T-helper 1 cell treated with Interleukin-12 subunit alpha and Interleukin-12 subunit beta and Interleukin-4 antibody, amounts not matched to agents 30 ng/mL and 1 ng/mL, for 36 hours (primary cell): ENCODE measurements at regions not wholly inside any gene's neighbourhood (a gene's known extent, or its start where the extent isn't known, plus 50 kb on each side); places are given as distances from the start of the nearest gene placed in this dataset.
"Not testable (repeated sequence)": the region's sequence is repeated elsewhere in the genome, so short reads cannot be mapped to it uniquely, and the experiment has no call there.

Source experiments
- intact Hi-C: fragments of 100-400 bp; cut with micrococcal nuclease; formaldehyde crosslinking; loops from one replicate; pipeline ENCODE4 v1.15.1; 2024

DNA sequence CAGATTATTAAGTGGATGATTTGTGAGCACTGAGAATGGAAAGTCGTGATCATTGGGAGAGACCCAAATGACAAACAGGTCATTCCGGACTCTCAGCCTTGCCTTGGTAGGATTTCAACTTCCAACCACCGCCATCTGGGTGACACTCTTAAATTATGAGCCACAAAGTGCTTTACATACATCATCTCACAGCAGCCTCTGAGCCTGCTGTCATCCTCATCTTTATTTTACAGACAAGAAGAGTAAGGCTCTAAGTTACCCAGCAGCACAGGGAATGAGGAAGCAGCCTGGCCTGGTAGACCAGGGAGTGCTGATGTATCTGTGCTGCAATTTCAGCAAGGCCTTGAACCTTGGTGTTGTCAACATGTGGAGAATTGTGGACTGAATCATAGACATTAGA lies 105.8 kb upstream of the TRIM2 start:
- intact Hi-C loops: no loop called here

DNA sequence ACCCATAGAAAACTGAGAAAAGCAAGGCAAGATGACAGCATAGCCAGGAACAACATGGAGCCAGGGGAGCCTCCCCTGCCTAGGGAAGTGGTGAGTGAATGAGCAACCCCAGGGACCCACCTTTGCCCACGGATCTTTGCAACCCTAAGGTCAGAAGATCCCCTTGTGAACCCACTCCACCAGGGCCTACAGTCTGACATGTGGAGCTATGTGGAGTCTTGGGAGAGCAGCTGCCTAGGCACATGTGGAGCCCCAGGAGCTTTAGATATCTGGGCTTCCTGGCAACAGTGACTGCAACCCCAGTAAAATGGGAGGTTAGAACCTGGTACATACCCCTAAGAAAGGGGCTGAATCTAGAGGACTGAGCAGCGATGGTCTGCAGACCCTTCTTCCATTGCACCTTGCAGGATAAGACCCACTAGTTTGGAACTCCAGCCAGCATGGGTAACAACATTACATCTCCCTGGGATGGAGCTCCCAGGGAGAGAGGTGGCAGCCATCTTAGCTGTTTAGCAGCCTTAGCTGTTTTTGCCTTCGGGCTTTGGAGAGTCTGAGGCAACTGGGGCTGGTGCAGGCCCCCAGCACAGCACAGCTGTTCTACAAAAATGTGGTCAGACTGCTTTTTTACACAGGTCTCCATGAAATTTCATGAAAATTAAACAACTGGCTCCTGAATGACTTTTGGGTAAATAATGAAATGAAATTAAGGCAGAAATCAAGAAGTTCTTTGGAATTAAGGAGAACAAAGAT lies 104.7 kb upstream of the TRIM2 start:
- intact Hi-C loops: no loop called here

DNA sequence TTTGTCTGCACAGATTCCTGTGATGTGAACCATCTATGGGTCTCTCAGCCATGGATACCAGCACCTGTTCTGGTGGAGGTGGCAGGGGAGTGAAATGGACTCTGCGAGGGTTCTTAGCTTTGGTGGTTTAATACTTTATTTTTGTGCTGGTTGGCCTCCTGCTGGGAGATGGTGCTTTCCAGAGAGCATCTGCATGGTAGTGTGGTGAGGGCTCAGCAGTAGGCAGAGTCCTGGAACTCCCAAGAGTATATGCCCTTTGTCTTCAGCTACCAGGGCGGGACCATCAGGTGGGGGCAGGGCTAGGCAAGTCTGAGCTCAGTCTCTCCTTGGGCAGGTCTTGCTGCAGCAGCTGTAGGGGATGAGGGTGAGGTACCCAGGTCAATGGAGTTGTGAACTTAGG lies 97.5 kb upstream of the TRIM2 start:
- intact Hi-C loops: not testable (repeated sequence)

DNA sequence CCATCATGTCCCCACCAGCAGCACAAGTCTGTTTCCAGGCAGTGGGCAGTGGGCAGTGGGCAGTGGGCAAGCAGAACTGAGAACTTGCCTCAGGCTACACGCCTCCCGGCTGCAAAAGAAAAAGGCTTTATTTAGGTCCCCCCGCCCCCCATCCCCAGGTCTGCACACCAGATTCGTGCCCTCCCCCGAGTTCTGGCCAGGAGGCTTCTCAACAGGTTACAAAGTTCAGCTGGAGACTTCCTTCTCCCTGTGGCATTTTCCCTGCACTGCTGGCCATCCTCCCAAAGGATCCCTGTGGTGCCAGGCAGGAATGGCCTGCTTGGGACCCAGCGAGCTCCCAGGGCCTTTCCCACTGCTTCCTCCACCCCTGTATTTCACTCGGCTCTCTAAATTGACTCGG lies 97.0 kb upstream of the TRIM2 start:
- intact Hi-C loops: no loop called here

DNA sequence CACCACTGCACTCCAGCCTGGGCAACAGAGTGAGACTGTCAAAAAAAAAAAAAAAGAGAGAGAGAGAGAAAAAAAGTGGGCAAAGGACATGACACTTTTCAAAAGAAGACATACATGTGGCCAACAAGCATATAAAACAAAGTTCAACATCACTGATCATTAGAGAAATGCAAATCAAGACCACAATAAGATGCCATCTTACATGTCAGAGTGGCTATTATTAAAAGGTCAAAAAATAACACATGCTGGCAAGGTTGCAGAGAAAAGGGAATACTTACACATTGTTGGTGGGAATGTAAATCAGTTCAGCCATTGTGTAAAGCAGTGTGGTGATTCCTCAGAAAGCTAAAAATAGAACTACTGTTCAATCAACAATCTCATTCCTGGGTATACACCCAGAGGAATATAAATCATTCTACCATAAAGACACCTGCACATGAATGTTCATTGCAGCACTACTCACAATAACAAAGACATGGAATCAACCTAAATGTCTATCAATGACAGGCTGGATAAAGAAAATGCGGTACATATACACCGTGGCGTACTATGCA lies 94.9 kb upstream of the TRIM2 start:
- intact Hi-C loops: no loop called here

DNA sequence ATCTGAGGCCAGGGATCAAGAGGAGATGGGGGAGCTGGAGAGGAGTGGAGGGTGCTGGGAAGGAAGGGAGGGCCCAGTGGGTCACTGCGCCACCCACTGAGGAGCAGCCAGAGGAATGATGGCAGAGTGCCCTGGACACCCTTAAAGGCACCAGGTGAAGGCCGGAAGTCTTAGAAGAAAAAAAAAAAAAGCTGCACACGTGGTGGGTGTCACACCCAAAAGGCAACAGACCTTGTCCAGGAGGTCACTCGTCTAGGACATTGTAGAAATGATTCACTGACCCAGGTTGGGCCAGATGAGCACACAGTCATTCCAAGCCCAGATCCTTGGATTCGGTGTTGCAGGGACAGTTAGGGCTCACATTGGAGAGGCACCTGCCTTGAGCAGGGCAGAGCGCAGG lies 93.5 kb upstream of the TRIM2 start:
- intact Hi-C loops: loop anchor here (10.0 kb wide), 1 partner anchor 856 kb away; no protein-coding TSS in a partner anchor

DNA sequence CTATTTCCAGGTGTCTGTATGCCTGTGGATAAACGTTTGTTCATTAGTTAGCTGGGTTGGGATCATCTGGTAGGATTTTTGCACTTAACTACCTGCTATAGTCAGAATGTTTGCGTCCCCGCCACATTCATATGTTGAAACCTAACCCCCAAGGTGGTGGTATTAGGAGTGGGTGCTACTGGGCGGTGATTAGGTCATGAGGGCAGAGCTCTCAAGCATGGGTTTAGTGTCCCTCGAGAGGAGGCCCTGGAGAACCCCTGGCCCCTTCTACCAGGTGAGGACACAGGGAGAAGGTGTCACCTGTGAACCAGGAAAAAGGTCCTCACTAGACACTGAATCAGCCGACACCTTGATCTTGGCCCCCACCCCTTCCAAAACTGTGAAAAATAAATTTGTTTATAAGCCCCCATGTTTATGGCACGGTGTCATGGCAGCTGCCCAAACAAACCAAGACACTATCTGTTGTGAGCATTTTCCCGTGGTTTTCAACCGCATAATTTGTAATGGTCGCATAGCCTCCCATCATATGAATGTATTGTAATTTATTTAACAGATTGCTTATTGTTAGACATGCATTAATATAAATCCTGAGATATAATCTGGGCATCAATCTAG lies 92.7 kb upstream of the TRIM2 start:
- intact Hi-C loops: loop anchor here (10.0 kb wide), 1 partner anchor 857 kb away; no protein-coding TSS in a partner anchor

DNA sequence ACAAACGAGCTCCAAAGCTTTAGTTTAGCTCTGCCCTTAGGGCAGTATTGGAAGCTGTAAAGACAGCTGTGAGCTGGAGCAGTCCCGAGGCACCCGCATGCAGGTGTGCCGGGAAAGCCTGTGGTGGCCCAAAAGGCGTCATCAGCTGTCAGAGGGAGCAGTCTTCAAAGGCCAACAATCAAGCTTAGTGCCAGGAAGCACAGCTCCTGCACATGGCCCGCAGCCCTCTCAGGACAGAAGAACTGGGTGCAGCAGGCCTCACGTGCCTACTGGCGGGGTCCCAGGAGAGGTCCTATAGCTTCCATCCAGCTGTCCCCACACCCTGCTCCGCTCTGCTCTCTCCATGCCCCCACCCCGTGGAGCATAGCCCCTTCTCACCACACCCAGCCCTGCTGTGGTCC lies 92.2 kb upstream of the TRIM2 start:
- intact Hi-C loops: loop anchor here (10.0 kb wide), 1 partner anchor 857 kb away; no protein-coding TSS in a partner anchor

DNA sequence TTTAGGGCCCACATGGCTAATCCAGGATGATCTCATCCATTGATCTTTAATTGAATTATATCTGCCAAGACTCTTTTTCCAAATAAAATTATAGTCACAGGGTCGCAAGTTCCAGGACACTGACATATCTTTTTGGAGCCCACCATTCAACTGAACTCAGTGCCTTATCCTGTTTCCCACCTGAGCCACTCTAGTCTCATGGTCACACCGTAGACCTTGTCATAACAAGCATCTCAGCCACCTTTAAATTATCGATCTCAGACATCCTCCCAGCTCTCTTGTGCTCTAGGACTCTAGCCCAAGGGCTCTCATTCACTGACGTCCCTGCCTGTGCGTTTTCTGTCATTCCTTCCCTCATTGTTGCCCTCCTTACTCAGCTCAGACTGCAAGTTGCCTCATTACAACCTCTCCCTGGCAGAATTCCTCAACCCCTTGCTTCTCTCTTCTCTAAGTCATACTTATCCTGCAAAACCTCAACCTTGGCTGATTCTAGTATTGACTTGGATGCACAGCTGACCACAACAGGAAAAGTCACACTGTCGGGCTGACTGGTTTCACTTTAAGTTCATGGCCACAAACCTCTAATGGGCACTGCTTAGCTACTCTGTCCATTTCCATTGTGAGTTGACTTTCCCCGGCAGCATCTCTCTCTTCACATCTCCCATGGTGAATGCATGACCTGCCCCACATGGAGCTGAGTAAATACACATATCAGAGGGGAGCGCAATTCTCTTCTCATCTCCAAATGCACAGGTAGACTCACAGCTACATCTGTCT lies 91.0 kb upstream of the TRIM2 start:
- intact Hi-C loops: loop anchor here (10.0 kb wide), 1 partner anchor 858 kb away; no protein-coding TSS in a partner anchor

DNA sequence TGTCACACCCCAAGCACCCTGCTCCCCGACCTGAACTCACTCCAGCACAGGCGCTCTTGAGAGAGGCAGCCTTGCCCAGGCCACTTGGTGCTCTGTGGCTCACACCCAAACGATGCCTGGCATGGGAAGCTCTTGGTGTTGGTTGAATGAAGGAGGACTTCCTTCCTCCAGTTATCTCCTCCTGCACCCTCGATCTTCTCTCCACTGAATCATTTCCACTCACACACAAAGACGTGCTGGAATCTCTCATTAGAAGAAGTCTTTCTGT lies 90.5 kb upstream of the TRIM2 start:
- intact Hi-C loops: loop anchor here (10.0 kb wide), 1 partner anchor 859 kb away; no protein-coding TSS in a partner anchor

DNA sequence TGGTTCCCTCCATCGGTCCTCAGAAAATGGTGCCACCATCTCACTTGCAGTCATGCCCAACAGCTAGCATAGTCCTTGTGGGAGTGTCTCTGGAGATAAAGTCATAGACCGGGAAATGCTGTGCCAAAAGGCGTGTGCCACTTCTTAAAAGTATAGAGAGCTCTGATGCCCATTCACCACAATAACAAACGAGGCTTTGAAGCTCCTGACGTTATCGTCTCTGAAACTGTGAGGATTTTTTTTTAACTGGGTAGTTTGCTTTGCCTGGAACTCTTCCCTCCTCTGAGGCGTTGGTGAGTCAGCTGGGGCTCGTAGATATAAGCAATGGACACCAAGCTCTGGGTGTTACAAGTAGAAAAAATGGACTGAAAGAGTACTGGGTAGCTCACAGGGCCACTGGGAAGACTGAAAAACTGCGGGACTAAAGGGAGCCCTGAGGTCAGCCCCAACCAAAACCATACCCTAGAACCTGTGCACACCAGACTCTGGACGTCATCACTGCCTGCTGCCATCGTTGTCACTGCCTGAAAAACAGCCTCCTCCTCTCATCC lies 89.4 kb upstream of the TRIM2 start:
- intact Hi-C loops: loop anchor here (1.0 to 10.0 kb wide), 7 partner anchors 13 to 860 kb away; partner anchors contain the start of genes ARFIP1, FHDC1 and TIGD4

DNA sequence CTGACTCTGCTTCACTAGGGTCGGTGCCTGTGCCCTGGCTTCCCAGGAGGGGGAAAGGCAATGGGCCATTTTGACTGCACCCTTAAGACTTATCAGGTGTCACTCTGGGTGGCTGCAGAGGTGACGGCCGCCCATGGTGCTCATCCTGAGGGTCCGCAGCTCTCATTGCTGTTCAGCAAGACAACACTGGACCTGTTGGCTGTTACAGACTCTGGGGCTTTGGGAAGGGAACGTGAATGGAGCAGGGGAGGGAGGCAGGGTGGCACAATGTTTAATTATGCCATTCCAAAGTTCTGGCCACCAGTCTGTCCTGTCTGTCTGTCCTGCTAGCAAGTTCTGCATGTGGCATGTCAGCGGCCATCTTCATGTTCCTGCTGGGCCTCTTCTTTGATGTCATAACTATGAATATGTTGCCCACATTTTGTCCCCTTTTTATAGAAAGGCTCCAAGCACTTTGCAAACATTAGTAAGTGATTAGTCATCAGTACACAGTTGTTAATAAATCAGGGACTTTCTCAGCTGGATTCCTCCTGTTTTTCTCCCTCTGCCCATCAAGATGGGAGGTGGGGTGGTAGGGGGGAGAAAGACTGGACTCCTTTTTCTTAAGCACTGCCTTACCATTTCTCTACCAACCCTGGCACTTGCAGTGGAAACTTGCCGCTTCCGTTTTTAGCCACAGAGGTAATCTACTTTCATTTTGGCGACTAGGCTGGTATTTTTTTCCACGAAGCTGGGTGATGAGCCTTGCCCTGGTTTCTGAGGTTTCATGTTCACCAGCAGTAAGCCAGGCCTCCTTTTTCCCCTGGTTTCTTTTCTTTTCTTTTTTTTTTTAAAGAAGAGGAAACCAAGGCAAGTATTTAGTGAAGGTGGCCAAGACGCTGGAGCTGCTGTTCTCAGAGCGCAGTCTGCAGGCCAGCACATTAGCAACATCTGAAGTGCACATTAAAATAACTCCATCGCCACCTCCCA lies 88.6 kb upstream of the TRIM2 start:
- intact Hi-C loops: loop anchor here (1.0 to 10.0 kb wide), 10 partner anchors 13 to 861 kb away; partner anchors contain the start of genes ARFIP1, FHDC1 and TIGD4

DNA sequence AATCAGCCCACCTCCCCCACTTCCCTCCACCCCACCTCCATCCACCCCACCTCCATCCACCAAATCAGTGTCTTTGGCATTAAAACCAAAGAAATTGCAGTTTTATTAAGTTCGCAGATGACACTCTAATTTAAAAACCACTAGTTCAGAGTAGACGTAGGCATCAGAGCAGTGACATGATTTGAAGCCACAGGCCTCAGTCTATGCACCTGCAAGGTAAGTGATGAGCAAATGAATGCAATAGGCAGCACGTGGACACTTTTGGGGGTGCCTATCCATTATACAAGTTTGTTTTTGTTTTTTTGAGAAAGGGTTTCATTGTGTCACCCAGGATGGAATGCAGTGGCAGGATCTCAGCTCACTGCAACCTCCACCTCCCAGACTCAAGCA lies 88.0 kb upstream of the TRIM2 start:
- intact Hi-C loops: loop anchor here (1.0 to 10.0 kb wide), 6 partner anchors 31 to 861 kb away; partner anchors contain the start of gene FHDC1

DNA sequence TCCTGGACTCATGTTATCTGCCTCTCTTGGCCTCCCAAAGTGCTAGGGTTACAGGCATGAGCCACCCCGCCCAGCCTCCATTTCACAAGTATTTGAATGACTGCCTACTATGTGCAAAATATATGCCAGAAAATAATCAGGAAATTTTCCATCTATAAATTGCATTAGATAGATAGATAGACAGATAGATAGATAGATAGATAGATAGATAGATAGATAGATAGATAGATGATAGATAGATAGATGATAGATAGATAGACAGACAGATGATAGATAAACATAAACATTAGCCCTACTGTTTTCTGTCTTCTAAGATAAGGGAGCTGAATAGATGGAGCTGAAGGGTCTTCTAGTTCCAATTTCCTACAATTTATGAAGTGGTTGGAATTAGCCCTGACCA lies 87.4 kb upstream of the TRIM2 start:
- intact Hi-C loops: loop anchor here (1.0 to 10.0 kb wide), 6 partner anchors 32 to 862 kb away; partner anchors contain the start of gene FHDC1

DNA sequence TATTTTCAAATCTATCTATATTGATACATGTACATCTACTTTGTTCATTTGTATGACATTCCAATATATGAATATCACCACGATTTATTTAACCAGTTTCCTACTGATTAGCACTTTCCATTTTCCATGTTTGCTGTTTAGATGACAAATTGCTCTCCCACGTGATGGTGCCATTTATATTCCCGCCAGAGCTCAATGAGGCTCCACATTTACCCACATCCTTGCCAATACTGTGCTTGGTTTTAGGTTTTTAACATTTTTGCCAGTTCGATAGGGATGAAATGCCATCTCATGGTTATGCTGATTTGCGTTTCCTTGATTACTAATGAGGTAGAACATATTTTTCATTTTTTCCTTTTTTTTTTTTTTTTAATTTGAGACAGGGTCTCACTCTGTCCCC lies 86.7 kb upstream of the TRIM2 start:
- intact Hi-C loops: loop anchor here (2.0 to 10.0 kb wide), 4 partner anchors 180 to 863 kb away; partner anchors contain the start of gene FHDC1

DNA sequence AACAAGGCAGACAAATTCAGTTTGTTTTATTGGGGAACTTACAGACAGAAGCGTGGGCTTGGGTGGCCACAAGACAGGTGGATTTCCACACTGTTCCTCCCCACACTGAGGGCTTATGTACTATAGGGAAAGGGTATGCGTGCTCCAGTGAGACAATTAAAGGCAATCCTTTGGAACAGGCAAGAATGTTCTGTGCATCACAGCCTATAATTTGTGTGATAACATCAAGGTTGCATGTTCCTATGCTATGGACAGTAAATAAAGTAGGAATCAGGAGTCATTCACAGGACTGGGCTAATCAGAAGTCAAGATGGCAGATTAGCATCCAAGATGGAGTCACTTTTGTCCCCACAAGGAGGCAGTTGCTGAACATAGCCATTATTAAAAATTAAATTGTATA lies 84.6 kb upstream of the TRIM2 start:
- intact Hi-C loops: loop anchor here (5.0 to 10.0 kb wide), 3 partner anchors 182 to 865 kb away; partner anchors contain the start of gene FHDC1

DNA sequence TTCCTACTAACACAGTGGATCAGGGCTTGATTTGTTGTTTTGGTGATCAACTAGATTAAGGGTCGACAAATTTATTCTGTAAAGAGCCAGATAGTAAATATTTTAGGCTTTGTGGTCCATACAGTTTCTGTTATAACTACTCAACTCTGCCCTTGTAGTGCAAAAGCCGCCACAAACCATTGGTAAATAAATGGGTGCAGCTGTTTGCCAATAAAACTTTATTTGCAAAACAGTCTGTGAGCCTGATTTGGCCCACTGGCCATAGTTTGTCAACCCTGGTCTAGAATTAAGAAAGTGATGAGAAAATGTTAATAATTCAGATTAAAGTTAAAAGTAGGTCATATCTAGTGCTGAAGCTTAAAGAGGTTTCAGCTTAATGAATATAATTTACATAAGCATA lies 84.0 kb upstream of the TRIM2 start:
- intact Hi-C loops: no loop called here

DNA sequence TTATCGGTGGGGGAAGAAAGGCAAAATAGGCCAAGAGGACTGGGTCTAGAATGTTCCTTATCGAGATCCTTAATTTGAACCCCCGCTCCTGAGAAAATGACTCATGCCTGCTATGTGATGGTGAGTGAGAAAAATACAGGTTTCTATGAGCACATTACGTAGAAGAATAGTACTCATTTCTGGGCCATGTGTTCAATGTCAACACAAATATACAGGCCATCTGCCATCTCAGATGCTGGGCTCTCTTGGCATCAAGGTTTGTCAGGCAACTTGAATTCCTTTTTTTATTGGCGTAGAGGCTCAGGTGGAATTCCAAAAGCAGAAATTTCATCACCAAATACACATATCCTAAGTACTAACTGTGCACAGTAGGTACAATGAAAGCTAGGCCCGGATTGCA lies 81.4 kb upstream of the TRIM2 start:
- intact Hi-C loops: no loop called here

DNA sequence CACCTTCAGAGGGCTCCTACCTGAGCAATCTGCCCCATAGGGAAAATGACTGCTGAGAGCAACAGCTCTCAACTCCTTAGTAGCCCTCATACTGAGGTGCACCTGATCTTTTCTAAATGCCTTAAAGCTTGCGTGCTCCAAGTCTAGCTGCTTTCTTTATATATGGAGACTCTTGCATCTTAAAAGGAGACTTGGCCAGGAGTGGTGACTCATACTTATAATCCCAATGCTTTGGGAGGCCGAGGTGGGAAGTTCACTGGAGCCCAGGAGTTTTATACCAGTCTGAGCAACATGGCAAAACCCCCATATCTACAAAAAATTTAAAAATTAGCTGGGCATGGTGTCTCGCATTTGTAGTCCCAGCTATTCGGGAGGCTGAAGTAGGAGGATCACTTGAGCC lies 78.1 kb upstream of the TRIM2 start:
- intact Hi-C loops: loop anchor here (5.0 kb wide), 1 partner anchor 624 kb away; no protein-coding TSS in a partner anchor
